HTR-8/SVneo (cell line): ENCODE measurements at regions not wholly inside any gene's neighbourhood (a gene's known extent, or its start where the extent isn't known, plus 50 kb on each side); places are given as distances from the start of the nearest gene placed in this dataset.
A peak's percentile ranks its signal among the peaks of the same experiment; 100 is the strongest.

Experiments used
- DNase-seq: peaks from one replicate; pipeline ENCODE4 v3.0.0; 2011; ENCODE audit warnings: low spot score, mixed read lengths; ENCODE audit not compliant: insufficient read length
- FAIRE-seq: peaks from 2 replicates; lab custom pipeline; 2011; peaks lifted over from hg19 to GRCh38; lab: Jason Lieb, UNC

DNA sequence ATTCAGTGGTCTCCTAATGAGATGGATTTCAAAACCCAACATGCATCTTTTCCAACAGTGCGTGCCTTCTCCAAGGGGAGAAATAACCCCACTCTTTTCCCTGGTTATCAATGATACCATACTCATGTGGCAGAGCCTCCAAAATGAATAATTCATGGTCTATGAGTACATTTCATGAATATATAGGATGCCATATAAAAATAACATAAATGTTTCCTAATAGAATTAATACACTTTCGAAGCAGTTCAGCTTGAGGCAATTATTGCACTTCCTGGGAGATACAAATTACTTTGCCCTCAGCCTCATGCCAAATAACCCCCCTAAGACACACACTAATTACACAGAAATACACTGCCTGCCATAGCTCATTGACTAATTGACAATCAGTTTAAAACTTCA lies 318.6 kb downstream of the ZSWIM6 start:
- DNase-seq (no peak), FAIRE-seq (no peak)

DNA sequence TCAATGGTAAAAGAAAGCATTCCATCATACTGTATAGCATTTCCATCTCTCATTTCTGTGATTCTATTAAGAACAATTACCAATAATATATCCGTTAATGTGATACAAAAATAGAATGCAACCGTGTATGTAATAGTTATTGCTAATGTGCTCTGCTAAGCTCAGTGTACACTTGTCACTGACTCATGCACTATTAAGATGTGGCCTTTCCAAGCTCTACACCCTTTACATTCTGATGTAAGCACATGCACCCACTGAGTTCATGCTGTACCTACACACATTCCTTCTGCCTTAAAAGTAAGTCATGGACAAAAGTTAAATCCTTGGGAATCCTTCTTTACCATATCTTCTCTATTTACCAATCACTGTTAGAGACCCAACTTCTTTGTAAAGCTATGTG lies 319.1 kb downstream of the ZSWIM6 start:
- no peak for DNase-seq
- FAIRE-seq: no peak

DNA sequence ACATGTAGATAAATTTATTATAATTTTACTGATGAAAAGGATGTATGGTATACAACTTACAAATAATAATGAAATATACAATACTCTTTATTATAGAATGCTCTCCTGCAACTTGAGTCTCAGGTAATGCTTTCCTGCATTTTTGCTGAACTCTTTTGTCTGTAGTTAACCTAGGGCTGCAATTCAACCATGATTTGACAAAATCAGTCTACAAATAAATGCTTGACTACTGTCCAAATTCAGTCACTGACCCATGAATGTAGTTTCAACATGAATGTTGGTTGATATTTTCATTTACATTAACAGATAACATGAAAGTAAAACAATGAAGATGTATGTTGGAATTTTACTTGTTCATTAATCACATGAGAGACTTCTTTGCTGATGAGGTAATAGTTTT lies 320.9 kb downstream of the ZSWIM6 start:
- FAIRE-seq: no peak
- no peak for DNase-seq

DNA sequence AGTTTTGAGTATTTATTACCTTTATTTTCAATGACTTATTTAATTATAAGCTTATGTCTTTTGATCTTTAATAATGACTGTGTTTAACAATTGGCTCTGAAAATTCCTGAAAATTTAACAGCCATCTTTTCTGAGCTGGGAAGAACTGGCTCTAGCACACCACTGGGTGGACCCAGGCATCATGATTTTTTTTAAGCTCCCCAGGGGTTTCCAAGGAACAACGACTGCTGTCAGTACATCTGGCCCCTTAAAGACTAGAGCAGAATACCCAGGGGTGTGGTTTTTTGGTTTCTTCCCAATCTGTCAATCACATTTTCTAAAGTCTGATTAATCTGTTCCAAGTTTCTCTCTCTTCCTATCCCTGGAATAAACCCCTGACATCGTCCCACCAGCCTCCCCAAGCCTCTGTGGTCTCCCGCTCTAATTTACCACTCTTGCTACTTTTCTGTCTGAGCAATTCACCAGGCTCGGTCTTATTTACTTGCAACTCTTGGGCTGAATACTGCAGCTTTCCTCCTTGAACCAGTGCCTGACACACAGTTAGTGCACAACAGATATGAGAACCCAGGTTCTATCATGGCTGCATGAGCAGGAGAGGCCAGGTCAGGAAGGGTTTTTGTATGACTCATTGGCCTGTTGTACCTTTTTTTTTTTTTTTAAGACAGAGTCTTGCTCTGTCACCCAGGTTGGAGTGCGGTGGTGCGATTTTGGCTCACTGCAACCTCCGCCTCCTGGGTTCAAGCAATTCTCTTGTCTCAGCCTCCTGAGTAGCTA lies 321.9 kb downstream of the ZSWIM6 start:
- FAIRE-seq (no peak), DNase-seq (no peak)

DNA sequence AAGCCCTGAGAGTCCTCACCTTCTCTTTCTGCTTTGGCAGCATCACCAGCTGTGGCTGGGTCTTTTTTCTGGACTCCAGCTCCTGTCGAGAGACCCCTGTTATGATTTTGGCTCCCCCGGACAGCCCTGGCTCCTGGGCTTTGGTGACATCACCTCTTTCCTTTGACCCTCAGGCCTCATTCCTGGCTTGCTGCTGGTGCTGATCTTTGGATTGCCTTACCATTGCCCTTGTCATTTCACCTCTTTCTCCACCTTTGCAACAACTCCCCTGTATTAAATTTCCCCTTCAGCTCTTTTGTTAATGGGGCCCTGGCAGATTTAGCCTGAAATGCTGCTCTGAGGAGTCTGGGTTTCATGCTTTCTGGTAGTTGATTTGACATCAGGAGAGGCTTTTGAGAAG lies 322.8 kb downstream of the ZSWIM6 start:
- DNase-seq: no peak
- no peak for FAIRE-seq

DNA sequence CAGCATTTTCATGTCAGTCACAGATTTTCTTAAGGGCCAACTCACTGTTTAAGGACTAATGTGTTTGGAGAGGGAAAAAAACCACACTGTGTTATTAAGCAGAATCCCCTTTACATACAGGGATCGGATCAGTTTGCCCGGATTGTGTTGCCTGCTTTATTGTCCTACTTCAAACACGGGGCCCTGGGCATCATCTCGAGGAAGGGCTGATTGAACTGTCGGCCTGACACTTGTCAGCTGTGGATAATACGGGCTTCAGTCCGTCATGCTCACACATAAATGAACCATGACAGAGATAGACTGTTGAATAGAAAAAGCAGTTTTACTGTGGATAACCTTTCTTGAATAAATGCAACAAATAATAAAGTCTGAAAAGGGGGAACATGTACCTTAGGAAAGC lies 325.0 kb downstream of the ZSWIM6 start:
- no peak for FAIRE-seq
- no peak for DNase-seq

DNA sequence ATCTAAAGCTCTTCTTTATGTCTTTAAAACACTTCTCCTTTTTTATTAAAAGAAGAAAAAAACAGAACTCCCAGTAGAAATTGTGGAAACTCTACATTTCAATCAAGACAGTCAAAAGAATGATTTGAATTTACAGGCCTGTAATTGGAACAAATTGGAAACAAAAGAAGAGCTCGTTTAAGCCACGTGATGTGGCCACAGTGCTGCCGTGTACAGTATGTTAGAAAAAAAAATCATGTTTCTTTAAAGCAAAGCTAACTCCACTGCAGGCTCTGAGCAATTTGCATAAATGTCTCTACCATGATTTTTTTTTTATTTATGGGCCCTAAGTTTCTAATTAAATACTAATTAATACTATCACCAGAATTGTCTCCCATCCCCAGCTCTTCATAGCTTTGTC lies 325.6 kb downstream of the ZSWIM6 start:
- DNase-seq (no peak), FAIRE-seq (no peak)

DNA sequence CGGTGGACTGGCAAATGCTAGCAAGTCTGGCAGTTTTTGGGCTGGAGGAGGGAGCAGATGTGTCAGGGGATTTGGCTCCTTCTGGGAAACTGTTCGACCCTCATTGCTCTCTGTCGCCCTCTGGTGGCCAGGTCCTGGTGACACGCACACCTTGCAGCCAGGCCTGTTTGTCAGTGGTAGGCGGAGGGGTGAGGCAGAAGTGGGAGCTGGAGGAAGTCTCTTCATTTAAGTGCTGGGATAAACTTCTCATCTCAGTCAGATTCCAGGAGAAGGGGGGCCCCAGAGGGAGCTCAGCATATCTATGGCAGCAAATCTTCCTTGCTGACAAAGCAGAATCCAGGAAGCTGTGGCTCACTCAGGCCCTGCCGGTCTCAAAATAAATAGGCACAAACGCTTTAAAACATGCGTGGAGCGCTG lies 326.5 kb downstream of the ZSWIM6 start:
- FAIRE-seq (peak; percentile 91), DNase-seq (peak; percentile 76)

DNA sequence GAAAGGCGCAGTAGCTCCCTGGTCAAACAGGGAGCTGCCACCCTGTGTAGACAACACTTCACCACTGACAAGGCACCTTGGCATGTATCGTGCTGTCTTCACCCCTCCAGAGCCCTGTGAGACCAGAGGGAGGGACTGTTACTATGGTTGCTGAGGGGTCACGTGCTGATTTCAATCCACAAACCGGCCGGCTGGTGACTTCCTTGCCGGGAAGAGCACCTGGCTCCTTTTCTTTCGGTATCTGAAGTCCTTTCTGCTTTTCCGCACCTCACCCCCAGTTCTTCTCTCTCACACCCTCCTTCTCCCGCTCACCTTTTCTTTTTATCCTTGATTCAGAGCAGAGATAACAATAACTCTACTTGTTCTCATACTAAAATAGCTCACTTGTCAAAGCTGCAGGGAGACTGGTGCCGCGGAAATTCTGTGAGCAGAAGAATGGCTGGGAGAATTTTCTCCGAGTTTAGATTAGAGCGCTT lies 327.2 kb downstream of the ZSWIM6 start:
- DNase-seq (no peak), FAIRE-seq (no peak)

DNA sequence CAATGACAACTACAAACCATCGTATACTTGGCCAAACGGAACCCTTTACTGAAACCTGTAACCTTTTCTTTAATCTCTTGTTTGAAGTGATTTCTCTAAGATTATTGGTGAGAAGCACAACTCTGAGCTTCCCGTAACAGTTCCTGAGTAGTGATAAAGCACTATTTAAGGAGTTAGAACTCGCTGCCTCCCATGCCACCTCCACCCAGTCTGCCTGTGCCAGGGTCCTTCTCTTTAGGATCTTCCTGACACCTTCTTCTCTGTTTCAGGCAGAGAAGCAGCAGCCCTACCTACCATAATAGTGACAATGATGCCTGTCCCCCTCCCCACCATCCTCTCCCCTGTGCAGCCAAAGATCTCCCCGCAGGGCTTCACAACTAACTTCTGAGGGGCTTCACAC lies 330.6 kb downstream of the ZSWIM6 start:
- no peak for DNase-seq
- FAIRE-seq: no peak

DNA sequence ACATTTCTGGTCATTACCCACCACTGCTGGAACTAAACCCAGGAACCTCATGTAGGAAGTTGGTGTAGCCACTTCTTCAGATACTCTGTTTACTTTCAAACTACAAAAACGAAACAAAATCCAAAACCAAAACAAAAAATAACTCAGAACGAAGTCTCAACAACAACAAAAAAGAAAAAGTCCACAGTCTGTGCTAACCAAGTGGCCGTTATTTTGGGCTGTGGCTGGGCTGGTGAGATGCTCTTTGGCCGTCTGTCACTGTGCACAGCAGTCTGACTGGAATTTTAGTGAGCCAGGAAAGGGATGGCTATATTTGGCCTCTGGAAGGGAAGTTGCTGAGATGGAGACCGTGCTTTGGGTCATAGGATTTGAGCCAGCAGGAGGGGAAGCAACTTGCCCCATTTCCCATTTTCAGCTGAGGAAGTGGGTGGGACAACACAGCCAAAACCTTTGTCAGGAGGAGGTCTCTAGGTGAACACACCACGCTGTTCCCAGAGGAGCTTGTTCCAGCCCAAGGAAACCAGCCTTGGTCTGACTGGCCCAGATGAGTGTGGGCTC lies 334.1 kb downstream of the ZSWIM6 start:
- FAIRE-seq: no peak
- no peak for DNase-seq

DNA sequence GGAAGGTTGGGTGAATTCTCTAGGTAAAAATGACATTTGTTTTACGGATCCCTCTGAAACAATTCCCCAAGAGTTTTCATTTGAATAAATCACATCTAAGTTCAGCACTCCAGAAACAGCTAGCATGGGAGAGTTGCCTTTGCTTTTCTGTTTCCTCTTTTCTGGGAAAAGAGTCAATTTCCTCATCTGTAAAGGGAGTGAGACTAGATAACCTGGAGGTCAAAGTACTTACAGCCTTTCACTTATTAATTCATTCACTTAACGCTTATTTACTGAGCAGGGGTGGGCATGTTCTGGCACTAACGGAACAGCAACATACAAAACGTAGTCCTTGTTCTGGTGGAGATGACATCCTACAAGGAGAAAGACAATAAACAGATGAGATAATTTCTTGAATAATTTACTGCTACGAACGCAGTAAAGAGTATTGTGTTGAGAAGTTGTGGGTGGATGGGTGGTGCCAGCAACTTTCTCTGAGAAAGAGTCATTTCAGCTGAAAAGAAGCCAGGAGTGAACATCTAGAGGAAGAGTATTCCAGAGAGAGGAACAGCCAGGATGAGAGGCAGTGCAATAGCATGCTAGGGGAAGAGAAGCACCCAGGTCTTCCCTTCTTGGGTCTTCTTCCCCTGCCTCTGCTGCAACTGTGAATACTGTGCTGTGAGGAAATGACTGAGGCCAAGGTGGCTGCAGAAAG lies 335.6 kb downstream of the ZSWIM6 start:
- DNase-seq (no peak), FAIRE-seq (no peak)

DNA sequence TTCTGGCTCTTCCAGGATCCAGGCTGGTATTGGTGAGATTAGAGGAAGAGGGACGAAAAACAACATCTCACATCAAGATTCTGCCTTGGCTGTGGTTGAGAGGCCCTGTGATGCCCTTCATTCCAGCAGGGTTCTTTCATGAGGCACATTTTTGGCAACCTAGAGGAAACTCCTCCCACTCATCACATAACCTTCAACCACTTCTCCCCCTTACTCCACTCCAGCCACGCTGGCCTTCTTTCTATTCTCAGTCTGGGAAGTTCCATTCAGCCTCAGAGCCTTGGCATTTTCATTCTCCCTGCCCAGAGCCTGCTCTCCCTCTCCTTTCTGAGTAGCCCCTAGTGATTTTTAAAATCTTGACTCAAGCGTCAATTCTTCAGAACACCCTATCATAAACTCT lies 337.5 kb downstream of the ZSWIM6 start:
- FAIRE-seq: no peak
- DNase-seq: no peak

DNA sequence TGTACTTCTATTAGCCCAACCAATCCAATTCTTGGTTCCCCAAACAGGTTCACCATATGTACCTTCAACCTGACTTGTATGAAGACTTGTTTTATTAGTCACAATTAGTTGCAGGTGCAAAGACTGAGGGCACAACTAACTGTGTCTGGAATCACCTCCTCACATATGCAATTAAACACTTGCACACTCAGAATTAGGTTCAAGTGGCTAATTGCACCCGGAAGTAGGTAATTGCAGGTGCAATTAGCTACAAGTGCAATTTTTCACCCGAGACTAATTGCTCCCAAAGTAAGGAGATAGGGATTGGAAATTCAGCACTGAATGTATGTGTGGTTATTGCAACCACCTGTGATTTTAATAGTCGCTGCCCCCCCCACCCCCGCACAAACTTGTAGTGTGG lies 338.9 kb downstream of the ZSWIM6 start:
- DNase-seq: no peak
- no peak for FAIRE-seq

DNA sequence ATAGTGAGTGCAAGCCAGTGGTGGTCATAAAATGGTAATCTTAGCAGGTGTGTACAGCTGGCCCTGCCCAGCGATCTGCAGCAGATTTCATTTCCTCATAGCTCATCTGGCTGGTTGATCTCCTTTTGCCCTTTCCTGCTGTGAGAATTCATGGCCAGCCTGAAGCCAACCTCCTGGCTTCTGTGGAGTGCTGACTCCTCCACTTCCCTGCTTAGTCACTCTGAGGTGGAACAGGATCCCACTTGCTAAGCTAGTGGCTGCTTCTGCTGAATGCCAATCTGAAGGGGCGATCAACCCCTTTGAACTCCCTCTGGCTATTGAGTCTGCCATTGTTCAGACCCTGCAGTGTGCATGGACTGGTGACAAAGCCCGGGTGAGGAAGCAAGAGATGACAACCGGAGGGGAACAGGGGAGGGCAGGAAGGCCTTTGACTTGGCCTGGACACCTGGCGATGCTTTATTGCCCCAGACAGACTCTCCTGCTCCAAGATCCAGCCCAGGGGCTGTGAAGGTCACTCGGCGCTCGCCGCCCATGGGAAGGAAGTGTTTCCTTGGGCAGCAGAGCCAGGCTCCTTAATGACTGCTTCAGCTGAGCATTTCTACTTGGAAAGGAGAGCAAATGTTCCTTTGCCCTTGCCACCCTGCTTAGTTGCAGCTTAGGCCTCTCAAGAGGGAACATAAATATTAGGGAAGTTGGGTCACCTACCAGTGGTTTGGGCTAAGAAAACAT lies 341.1 kb downstream of the ZSWIM6 start:
- DNase-seq: peak; percentile 24

DNA sequence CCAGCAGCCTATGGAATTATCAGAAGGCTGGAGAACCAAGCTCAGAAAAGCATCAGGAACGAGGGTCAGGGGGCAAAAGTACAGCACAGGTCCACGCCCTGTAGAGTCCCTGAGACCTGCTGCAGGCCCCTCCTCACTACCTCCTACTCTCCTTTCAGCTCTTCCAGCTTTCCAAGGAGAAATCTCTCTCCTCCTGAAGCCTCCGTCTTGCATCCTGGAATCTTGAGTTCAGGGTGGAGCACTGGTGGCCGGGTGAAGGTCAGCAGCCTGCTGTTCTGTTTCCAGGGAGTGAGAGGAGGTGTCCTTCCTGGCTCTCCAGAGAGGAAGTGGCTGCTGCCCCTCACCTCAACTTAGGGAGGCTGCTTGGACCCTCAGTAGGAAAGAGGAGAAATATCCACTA lies 342.3 kb downstream of the ZSWIM6 start:
- DNase-seq: no peak
- no peak for FAIRE-seq

More for the DNA sequence above, 341.1 kb downstream of the ZSWIM6 start:
- peak; percentile 9 for FAIRE-seq

DNA sequence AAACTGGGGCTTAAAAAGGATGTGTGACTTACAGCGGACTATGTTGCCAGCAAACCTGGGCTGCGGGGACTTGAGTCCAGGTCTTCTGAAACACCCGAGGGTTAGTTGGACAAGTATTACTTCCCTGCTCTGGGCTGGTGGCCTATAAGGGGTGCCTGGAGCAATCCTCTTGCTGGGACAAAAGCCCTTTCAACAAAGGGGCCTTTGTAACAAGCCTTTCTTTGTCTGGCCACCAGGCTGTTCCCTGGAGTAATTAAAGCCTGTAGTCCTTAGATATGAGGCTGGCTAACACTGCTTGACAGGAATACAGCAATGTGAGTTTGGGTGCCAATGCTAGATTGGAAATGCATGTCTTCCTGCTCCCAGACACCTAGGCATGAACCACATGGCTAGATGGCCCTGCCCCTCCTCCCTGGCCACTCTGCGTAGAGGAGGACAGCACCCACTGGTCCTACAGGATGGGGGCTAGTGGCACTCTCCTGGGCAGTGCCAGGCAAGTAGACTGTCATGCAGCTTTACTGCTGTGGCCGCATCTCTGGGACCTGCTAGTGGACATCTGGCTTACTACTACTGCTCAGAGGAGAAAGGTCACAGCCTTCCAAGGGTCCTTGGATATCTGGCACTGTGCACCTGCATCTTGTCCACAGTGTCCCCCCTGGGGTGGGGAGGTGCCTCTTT lies 343.1 kb downstream of the ZSWIM6 start:
- FAIRE-seq: no peak
- DNase-seq: no peak

DNA sequence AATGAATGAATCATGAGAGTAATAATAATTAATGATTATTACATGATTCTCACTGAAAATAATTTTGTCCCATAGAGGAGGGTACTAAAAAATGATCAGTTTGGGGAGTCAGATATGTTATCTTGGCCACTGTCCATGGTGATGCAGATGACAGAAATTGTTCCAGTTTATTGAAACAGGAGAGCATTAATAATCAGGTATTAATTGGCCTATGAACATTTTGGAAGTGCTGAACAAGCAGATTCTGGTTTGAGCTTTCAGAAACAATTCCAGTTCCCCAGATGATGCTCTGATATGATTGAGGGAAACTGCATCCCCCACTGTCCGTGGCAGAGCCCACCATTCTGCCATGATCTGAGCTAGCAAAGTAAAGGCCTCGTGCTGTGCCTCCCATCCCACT lies 345.2 kb downstream of the ZSWIM6 start:
- DNase-seq (no peak), FAIRE-seq (no peak)

DNA sequence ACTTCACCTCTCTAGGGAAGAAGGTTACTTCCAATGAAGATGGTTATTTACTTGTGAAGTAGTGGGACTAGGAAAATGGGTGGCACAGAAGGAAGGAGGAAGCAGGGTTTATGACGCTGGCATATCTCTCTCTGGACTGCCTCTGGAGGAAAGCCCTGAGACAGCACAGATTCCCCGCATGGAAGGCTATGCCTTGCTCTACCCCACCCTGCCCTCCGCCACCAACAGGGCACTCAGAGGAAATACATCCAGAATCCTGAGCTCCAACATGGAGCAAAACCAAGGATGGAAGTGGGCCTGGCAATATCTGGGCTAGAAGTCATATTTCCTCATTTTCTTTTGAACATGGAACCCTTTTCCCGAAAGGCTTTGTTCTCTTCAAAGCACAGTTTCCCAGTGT lies 346.9 kb downstream of the ZSWIM6 start:
- DNase-seq (no peak), FAIRE-seq (peak; percentile 9)

DNA sequence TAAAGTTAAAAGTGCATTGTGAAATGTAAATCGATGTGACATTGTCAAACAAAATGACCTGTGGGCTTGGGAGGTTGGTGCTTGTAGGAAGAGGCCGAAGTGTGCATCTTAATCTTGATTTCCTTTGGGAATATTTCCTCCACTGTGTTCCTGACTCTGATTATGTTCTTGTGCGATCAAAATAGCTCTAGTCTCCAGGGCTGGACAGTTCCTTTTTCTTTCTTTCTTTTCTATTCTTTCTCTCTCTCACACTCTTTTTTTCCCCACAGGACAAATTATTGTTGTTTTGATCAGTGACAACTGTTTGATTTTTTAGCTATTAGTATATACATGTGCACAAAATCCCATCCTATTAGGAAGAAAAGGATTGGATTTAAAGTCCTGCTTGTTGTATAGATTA lies 347.5 kb downstream of the ZSWIM6 start:
- DNase-seq (no peak), FAIRE-seq (no peak)
